ENCODE measurements at regions not wholly inside any gene's neighbourhood (a gene's known extent, or its start where the extent isn't known, plus 50 kb on each side); places are given as distances from the start of the nearest gene placed in this dataset.

- no peak for TF ChIP-seq CTCF (IDR thresholded peaks at IDR 0.05 in 8 of 11, conservative IDR thresholded peaks at IDR 0.05 in 3 of 11)
- TF ChIP-seq POLR2A (IDR thresholded peaks at IDR 0.05) = no peak
These were observed 65.4 kb upstream of the IFFO2 start for GRCh38 chr1:19021845-19022244.

Data from spleen (tissue), 7 donors.